ENCODE measurements at regions not wholly inside any gene's neighbourhood (a gene's known extent, or its start where the extent isn't known, plus 50 kb on each side); places are given as distances from the start of the nearest gene placed in this dataset.

GRCh38 chr1:163866564-163866963 is 544.8 kb downstream of the NUF2 start:
- TF ChIP-seq CTCF (IDR thresholded peaks at IDR 0.05) (no peak), POLR2A (IDR thresholded peaks at IDR 0.05) (no peak), POLR2AphosphoS5 (IDR thresholded peaks at IDR 0.05) (no peak)
